ENCODE measurements at regions not wholly inside any gene's neighbourhood (a gene's known extent, or its start where the extent isn't known, plus 50 kb on each side); places are given as distances from the start of the nearest gene placed in this dataset.

- peak in 1 of 2 experiments; percentile 20 for DNase-seq (ENCODE audit: low read depth in 1 of 2, low spot score in 1 of 2)
- no peak for TF ChIP-seq JUND (IDR thresholded peaks at IDR 0.05; ENCODE audit: low read depth)
- in situ Hi-C loops (cut with HindIII; ENCODE audit: low pct_unique_long_range_greater_than_20kb, low sequenced_read_pairs) = no loop called here
Observed at GRCh38 chrX:37287741-37288444, 61.3 kb upstream of the PRRG1 start.

- in situ Hi-C loops (cut with HindIII; ENCODE audit: low pct_unique_long_range_greater_than_20kb, low sequenced_read_pairs) = no loop called here
- TF ChIP-seq JUND (IDR thresholded peaks at IDR 0.05; ENCODE audit: low read depth) = no peak
- DNase-seq (ENCODE audit: low read depth in 1 of 2, low spot score in 1 of 2) = peak in 1 of 2 experiments; percentile 9
Observed at GRCh38 chrX:37291924-37292323, 57.2 kb upstream of the PRRG1 start.

All from T47D (cell line).